Breast epithelium (tissue), 3 donors: ENCODE measurements at regions not wholly inside any gene's neighbourhood (a gene's known extent, or its start where the extent isn't known, plus 50 kb on each side); places are given as distances from the start of the nearest gene placed in this dataset.

Experiments used
- POLR2A ChIP-seq: fragments of 450-650 bp; IDR thresholded peaks from one replicate; pipeline ENCODE4 v1.6.1; 2016; ENCODE audit warnings: antibody characterized with exemption, mild to moderate bottlenecking, moderate library complexity
- TF ChIP-seq, protein P1 (sequence below), 3 donors: fragments of 450-650 bp; IDR thresholded peaks; one replicate each; pipeline ENCODE4 v1.5.1; 2016 to 2017; ENCODE audit warnings: antibody characterized with exemption in 3 of 3, mild to moderate bottlenecking in 3 of 3, moderate library complexity in 3 of 3

DNA sequence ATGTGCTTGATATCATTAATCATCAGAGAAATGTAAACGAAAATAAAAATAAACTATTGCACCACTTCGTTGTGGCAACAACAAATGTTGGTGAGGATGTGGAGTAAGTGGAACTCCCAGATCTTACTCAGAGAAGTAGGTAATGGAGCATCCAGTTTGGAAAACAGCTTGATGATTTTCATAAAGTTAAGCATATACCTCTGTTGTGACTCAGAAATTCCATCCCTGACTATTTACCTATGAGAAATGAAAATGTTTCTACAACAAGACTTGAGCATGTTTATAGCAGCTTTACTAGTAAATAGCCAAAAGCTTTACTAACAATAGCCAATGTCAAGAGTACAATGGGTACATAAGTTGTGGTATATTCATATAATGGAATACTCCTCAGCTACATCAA, 214.7 kb upstream of the NMUR2 start:
- TF ChIP-seq, protein P1, sequence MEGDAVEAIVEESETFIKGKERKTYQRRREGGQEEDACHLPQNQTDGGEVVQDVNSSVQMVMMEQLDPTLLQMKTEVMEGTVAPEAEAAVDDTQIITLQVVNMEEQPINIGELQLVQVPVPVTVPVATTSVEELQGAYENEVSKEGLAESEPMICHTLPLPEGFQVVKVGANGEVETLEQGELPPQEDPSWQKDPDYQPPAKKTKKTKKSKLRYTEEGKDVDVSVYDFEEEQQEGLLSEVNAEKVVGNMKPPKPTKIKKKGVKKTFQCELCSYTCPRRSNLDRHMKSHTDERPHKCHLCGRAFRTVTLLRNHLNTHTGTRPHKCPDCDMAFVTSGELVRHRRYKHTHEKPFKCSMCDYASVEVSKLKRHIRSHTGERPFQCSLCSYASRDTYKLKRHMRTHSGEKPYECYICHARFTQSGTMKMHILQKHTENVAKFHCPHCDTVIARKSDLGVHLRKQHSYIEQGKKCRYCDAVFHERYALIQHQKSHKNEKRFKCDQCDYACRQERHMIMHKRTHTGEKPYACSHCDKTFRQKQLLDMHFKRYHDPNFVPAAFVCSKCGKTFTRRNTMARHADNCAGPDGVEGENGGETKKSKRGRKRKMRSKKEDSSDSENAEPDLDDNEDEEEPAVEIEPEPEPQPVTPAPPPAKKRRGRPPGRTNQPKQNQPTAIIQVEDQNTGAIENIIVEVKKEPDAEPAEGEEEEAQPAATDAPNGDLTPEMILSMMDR (IDR thresholded peaks at IDR 0.05) = no peak
- TF ChIP-seq POLR2A = no peak
